A673 (cell line): ENCODE measurements at regions not wholly inside any gene's neighbourhood (a gene's known extent, or its start where the extent isn't known, plus 50 kb on each side); places are given as distances from the start of the nearest gene placed in this dataset.
"Not testable (repeated sequence)": the region's sequence is repeated elsewhere in the genome, so short reads cannot be mapped to it uniquely, and the experiment has no call there.

Source experiments
- BruUV-seq: library from RNA; stranded (reverse); fragments of 400-500 nt; replicated peaks from 2 replicates; lab custom pipeline; 2021; lab: Mats Ljungman, UMichigan
- CTCF ChIA-PET: fragments of 300-600 bp; sonication (Branson Sonifier 250); formaldehyde crosslinking; loops from one replicate; lab custom pipeline; 2022; ENCODE audit warnings: antibody characterized with exemption; lab: Charles Lee
- POLR2A ChIA-PET: fragments of 300-600 bp; sonication (Branson Sonifier 250); formaldehyde crosslinking; loops from one replicate; lab custom pipeline; 2022; ENCODE audit warnings: antibody characterized with exemption; ENCODE audit not compliant: low non-redundant PET; lab: Charles Lee
- DNase-seq: peaks from one replicate; pipeline ENCODE4 v3.0.0-alpha.2; 2015; ENCODE audit warnings: low spot score
- H3K27ac ChIP-seq: fragments of 200-600 bp; sonication (generic); 2 replicates; pipeline ENCODE4 v1.5.1; 2016; ENCODE audit warnings: mixed run types, low read depth, mild to moderate bottlenecking, mixed read lengths, antibody characterized with exemption, low read length; ENCODE audit not compliant: poor library complexity, severe bottlenecking
- H3K27me3 ChIP-seq: fragments of 200-600 bp; sonication (generic); replicated peaks from 2 replicates; pipeline ENCODE4 v1.6.1; 2017; ENCODE audit warnings: mixed run types, low read depth, mild to moderate bottlenecking, mixed read lengths, antibody characterized with exemption, low read length; ENCODE audit not compliant: insufficient read depth, poor library complexity
- H3K36me3 ChIP-seq: fragments of 200-600 bp; sonication (generic); 2 replicates; pipeline ENCODE4 v1.6.1; 2016; ENCODE audit warnings: mixed run types, mild to moderate bottlenecking, mixed read lengths, antibody characterized with exemption, low read length; ENCODE audit not compliant: insufficient read depth, poor library complexity, severe bottlenecking
- H3K4me1 ChIP-seq: fragments of 200-600 bp; sonication (generic); 2 replicates; pipeline ENCODE4 v1.6.1; 2017; ENCODE audit warnings: mixed run types, mild to moderate bottlenecking, mixed read lengths, antibody characterized with exemption, low read length; ENCODE audit not compliant: insufficient read depth, poor library complexity, severe bottlenecking
- H3K4me3 ChIP-seq: fragments of 200-600 bp; sonication (generic); 2 replicates; pipeline ENCODE4 v1.5.1; 2016; ENCODE audit warnings: low read depth, mixed run types, mild to moderate bottlenecking, mixed read lengths, low read length; ENCODE audit not compliant: poor library complexity, severe bottlenecking
- H3K9me3 ChIP-seq: fragments of 200-600 bp; sonication (generic); 2 replicates; pipeline ENCODE4 v1.6.1; 2016; ENCODE audit warnings: mixed run types, low read depth, mild to moderate bottlenecking, mixed read lengths, antibody characterized with exemption, low read length; ENCODE audit not compliant: poor library complexity, severe bottlenecking
- EZH2 ChIP-seq: fragments of 200-600 bp; sonication (generic); IDR thresholded peaks from 2 replicates; pipeline ENCODE4 v1.6.1; 2017; ENCODE audit warnings: borderline replicate concordance, low read depth, mild to moderate bottlenecking, mixed read lengths, antibody characterized with exemption, low read length; ENCODE audit not compliant: poor library complexity, severe bottlenecking
- intact Hi-C: fragments of 100-400 bp; cut with micrococcal nuclease; formaldehyde crosslinking; loops from one replicate; pipeline ENCODE4 v1.10.0; 2022; ENCODE audit not compliant: unreplicated experiment
- TF ChIP-seq, protein P1 (sequence below): fragments of 300-800, 200-600 bp; sonication (generic); conservative IDR thresholded peaks from 2 replicates; pipeline ENCODE4 v1.5.1; 2017; ENCODE audit warnings: low read depth, mild to moderate bottlenecking, antibody characterized with exemption, low read length, moderate library complexity, mixed read lengths

DNA sequence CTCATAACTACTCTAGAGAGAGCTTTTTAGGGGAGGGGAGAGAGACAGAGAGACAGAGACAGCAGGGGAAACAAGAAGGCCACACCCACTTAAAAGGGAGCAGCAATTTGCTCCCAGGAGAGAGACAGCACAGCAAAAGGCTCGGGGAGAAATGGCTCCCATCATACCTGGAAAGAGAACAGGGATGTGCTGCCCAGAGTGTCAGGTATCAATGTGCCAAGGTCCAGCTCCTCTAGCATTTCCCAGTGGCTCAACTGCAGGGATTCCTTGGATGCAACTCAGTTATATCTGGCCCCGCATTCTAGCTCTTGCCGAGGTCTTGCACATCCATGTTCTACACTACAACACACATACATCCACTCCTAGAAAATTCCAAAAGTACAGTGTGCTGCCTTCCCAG lies 304.0 kb upstream of the CDYL start:
- no peaks in the 10 kb centered on the region for H3K36me3 ChIP-seq
- H3K27me3 ChIP-seq: peaks cover under 1% of the 10 kb centered on the region
- POLR2A ChIA-PET: no interaction called here
- H3K4me3 ChIP-seq: no peak overlapping the region
- intact Hi-C loops: no loop called here
- no peak for DNase-seq
- no peaks in the 10 kb centered on the region for H3K4me1 ChIP-seq
- CTCF ChIA-PET: no interaction called here
- no peak overlapping the region for H3K27ac ChIP-seq
- TF ChIP-seq, protein P1, sequence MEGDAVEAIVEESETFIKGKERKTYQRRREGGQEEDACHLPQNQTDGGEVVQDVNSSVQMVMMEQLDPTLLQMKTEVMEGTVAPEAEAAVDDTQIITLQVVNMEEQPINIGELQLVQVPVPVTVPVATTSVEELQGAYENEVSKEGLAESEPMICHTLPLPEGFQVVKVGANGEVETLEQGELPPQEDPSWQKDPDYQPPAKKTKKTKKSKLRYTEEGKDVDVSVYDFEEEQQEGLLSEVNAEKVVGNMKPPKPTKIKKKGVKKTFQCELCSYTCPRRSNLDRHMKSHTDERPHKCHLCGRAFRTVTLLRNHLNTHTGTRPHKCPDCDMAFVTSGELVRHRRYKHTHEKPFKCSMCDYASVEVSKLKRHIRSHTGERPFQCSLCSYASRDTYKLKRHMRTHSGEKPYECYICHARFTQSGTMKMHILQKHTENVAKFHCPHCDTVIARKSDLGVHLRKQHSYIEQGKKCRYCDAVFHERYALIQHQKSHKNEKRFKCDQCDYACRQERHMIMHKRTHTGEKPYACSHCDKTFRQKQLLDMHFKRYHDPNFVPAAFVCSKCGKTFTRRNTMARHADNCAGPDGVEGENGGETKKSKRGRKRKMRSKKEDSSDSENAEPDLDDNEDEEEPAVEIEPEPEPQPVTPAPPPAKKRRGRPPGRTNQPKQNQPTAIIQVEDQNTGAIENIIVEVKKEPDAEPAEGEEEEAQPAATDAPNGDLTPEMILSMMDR: no peak
- no peak for TF ChIP-seq EZH2
- H3K9me3 ChIP-seq: peaks cover 5% of the 10 kb centered on the region
- no TSS peak for BruUV-seq

GRCh38 chr6:4471515-4471914 lies 304.7 kb upstream of the CDYL start:
- H3K27me3 ChIP-seq, CTCF ChIA-PET, H3K4me3 ChIP-seq, intact Hi-C loops, H3K36me3 ChIP-seq, DNase-seq, BruUV-seq, POLR2A ChIA-PET, H3K4me1 ChIP-seq, H3K27ac ChIP-seq, H3K9me3 ChIP-seq: not testable (repeated sequence)

DNA sequence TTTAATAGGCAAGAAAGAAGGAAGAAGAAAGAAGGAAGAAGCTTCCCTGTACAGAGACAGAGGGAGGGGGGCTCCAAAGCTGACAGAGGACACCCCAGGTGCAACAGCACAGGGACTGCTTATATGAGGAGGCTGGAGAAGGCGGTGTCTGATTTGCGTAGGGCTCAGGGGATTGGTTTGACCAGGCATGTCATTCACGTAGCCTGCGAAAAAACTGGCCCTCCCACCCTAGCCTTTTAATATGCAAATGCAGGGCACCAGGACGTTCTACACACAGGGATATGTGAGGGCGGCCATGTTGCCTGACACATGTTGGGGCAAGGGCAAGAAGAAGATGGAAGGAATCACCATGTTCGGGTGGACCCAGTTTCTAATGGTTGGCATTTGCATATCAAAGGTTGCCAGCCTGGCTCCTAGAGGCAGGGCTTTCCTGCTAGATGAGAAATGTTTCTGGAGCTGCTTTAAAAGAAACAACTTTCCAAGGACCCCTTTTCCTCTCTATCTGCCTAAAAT lies 305.4 kb upstream of the CDYL start:
- intact Hi-C loops: no loop called here
- Histone ChIP-seq H3K4me3 (no peak overlapping the region), H3K36me3 (no peaks in the 10 kb centered on the region), H3K27me3 (no peaks in the 10 kb centered on the region), H3K27ac (no peak overlapping the region), H3K9me3 (peaks cover 5% of the 10 kb centered on the region), H3K4me1 (no peaks in the 10 kb centered on the region)
- no peak for DNase-seq
- no peak for TF ChIP-seq EZH2
- TF ChIP-seq, protein P1: no peak
- ChIA-PET CTCF (no interaction called here), POLR2A (no interaction called here)
- BruUV-seq: no TSS peak

DNA sequence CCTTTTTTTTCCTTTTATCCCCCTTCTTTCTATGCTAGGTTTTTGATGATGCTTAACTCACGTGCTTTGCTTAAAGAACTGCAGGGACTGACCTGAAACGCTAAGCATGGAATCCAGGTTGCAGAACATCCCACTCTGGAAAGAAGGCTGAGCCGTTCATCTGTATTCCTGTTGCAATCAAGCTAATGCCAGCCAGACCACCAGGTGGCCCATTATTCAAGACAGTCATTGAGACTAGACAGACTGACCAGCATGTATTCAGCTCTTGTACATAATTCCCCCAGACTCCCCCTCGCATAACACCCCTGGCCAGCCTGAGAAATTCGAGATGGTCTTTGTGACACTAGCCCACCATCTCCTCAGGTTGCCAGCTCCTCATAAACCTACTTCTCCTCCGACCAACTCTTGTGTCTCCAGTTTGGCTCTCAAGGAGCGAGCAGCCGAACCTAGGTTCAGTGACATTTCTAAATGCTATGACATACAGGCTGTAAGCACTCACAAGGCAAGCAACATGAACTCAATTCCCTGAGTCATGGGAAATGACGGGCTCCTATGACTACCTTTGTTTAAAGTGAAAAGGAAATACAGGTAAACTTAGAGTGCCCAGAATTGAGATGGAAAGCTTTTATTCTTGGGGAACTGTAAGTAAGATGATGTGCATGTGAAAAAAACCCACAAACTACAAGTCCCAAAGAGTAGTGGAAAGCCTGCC lies 309.3 kb upstream of the CDYL start:
- no peaks in the 10 kb centered on the region for H3K36me3 ChIP-seq
- no peak overlapping the region for H3K27ac ChIP-seq
- peaks cover 4% of the 10 kb centered on the region for H3K9me3 ChIP-seq
- BruUV-seq: no TSS peak
- CTCF ChIA-PET: no interaction called here
- intact Hi-C loops: no loop called here
- DNase-seq: no peak
- no peaks in the 10 kb centered on the region for H3K27me3 ChIP-seq
- POLR2A ChIA-PET: no interaction called here
- no peaks in the 10 kb centered on the region for H3K4me1 ChIP-seq
- TF ChIP-seq, protein P1: peak; percentile 24; the same call in 1 of the 2 replicates
- no peak for TF ChIP-seq EZH2
- H3K4me3 ChIP-seq: no peak overlapping the region
